Esophagus (tissue), 2 donors: ENCODE measurements at regions not wholly inside any gene's neighbourhood (a gene's known extent, or its start where the extent isn't known, plus 50 kb on each side); places are given as distances from the start of the nearest gene placed in this dataset.

ENCODE experiments used
- H3K27ac ChIP-seq, 2 donors: one replicate each; pipeline ENCODE4 v1.5.1; 2013; ENCODE audit warnings: low read depth in 2 of 2, mild to moderate bottlenecking in 2 of 2, inconsistent platforms in 1 of 2, low read length in 1 of 2, moderate library complexity in 1 of 2
- H3K27me3 ChIP-seq, 2 donors: one replicate each; pipeline ENCODE4 v1.6.1; 2013; ENCODE audit warnings: low read length in 2 of 2, control low read depth in 1 of 2, mild to moderate bottlenecking in 1 of 2; ENCODE audit not compliant: insufficient read depth in 2 of 2, control insufficient read depth in 1 of 2
- H3K36me3 ChIP-seq, 2 donors: one replicate each; pipeline ENCODE4 v1.6.1; 2013; ENCODE audit warnings: low read length in 1 of 2; ENCODE audit not compliant: control insufficient read depth in 2 of 2, insufficient read depth in 2 of 2
- H3K4me1 ChIP-seq, 2 donors: one replicate each; pipeline ENCODE4 v1.6.1; 2013; ENCODE audit warnings: low read length in 1 of 2; ENCODE audit not compliant: control insufficient read depth in 2 of 2, insufficient read depth in 2 of 2
- H3K4me3 ChIP-seq, 2 donors: one replicate each; pipeline ENCODE4 v1.5.1; 2013; ENCODE audit warnings: low read length in 2 of 2, mild to moderate bottlenecking in 2 of 2, low read depth in 1 of 2, moderate library complexity in 1 of 2
- H3K9me3 ChIP-seq, 2 donors: one replicate each; pipeline ENCODE4 v1.6.1; 2013; ENCODE audit warnings: mild to moderate bottlenecking in 2 of 2, low read depth in 1 of 2, low read length in 1 of 2, moderate library complexity in 1 of 2; ENCODE audit not compliant: control insufficient read depth in 2 of 2, insufficient read depth in 1 of 2
- WGBS, 2 donors: extraction: QIAGEN DNeasy Blood & Tissue Kit; methylation state at CpG; one replicate each; pipeline ENCODE4 v1.1.7; 2013; 5-methylcytosine and 5-hydroxymethylcytosine counted together
- donor health status: healthy with polysubstance abuse.
- donor health status: Bipolar disorder and iron deficiency.

DNA sequence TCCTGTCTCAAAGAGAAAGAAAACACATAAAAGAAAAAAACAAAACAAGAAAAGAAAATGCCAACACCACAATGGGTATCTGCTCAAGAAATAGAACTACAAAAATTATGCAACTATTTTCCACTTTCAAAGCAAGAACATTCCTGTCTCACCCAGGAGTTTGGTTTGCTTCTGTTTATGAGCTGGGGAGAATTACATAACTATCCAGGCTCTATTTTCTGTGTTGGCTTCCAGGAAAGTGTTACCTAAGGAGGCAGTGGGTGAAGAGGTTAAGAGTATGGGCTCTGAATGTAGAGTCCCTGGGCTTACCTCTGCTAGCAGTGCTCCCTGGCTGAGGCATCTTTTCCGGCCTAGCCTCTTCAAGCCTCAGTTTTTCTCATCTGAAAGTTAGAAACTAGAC lies 426.7 kb downstream of the MIAT start:
- Histone ChIP-seq H3K4me1 (no peaks in the 10 kb centered on the region), H3K4me3 (no peak overlapping the region), H3K27ac (no peak overlapping the region), H3K36me3 (no peaks in the 10 kb centered on the region), H3K9me3 (peaks cover 0 to 2% of the 10 kb centered on the region in 2 donors), H3K27me3 (no peaks in the 10 kb centered on the region)
- 84 to 95% methylated on average over 1 of the region's 1 CpG for WGBS, 2 donors

DNA sequence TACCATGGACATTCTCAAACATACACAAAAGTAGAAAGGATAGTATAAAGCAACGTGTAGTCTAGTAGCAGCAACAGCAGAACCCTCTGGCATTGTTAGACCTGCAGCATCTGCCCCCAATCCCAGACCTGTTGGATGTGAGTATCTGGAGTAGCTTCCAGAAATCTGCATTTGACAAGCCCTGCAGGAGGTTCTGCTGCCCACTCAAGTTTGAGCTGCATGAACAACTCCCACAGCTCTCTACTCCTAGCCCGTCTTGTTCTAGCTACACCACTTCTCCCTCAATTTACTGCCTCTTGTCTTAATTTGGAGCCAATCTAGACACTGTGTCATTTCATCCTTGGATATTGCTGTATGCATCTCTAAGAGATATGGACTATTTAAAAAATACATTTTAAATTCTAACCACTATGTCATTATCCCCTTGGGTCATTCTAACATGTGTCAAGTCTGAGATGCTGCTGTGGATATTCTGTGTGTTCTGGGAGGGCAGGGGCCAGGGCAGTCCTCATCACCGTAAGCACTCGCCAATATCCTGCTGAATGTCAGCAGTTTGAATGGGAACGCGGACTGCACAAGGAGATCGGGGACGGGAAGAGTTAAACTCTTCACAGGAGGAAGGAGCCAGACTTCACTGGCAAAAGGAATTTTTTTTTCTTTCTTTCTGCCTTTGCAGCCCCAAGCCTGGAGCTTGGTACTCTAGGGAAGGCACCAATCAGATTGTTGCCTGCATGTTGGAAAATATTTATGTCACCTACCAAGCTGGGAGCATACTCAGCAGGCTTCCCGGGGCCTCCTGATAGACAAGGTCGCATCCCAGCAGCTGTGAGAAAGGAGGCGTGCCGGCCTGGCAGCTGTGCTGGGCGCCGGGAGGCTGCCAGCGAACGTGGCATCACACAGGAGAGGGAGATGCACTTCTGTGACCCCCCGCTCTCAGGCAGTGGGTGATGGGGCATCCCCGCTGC lies 429.0 kb downstream of the MIAT start:
- no peaks in the 10 kb centered on the region for H3K4me1 ChIP-seq
- H3K27ac ChIP-seq: no peak overlapping the region
- no peaks in the 10 kb centered on the region for H3K27me3 ChIP-seq
- peaks cover 0 to 2% of the 10 kb centered on the region in 2 donors for H3K9me3 ChIP-seq
- 44 to 49% methylated on average over 18 of the region's 18 CpGs for WGBS, 2 donors
- H3K36me3 ChIP-seq: no peaks in the 10 kb centered on the region
- no peak overlapping the region for H3K4me3 ChIP-seq

DNA sequence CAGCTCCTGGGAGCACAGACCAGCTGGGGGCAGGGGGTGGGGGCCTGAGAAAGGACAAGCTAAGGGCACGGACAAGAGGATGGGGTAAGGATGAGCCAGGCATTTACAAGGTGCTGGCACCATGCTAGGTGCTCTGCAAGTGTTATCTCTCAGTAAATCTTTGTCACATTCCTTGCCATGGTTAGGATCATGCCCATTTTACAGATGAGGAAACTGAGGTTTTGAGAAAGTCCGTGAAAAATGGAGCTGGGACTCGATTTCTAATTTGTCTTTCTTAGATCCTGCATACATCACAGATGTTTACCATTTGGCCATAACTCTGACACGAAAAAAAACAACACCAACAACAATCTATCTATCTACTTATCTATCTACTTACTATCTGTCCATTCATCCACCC lies 429.7 kb downstream of the MIAT start:
- 76% methylated on average over 4 of the region's 4 CpGs for WGBS, 2 donors

DNA sequence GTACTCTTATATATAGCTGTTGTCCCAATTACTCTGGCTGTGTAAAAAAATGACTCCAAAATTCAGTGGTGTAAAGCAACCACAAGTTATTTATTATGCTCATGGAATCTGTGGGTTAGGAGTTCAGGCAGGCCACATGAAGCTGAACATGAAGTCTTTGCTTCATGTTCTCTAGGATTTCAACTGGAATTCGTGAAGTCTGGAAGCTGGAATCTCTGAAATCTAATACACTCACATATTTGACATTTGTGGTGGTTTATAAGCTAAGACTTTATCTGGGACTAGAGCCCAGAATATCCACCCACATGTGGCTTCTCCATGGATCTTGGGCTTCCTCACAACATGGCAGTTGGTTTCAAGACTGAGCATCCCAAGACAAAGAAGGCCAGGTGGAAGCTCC lies 430.6 kb downstream of the MIAT start:
- H3K9me3 ChIP-seq: peaks cover 0 to 2% of the 10 kb centered on the region in 2 donors
- H3K27me3 ChIP-seq: no peaks in the 10 kb centered on the region
- H3K36me3 ChIP-seq: no peaks in the 10 kb centered on the region
- H3K27ac ChIP-seq: no peak overlapping the region
- 0 to 9% methylated on average over 1 of the region's 1 CpG for WGBS, 2 donors
- no peak overlapping the region for H3K4me3 ChIP-seq
- no peaks in the 10 kb centered on the region for H3K4me1 ChIP-seq

More for the DNA sequence above, 429.7 kb downstream of the MIAT start:
- no peaks in the 10 kb centered on the region for H3K36me3 ChIP-seq
- H3K4me3 ChIP-seq: no peak overlapping the region
- no peaks in the 10 kb centered on the region for H3K27me3 ChIP-seq
- no peak overlapping the region for H3K27ac ChIP-seq
- peaks cover 0 to 2% of the 10 kb centered on the region in 2 donors for H3K9me3 ChIP-seq
- H3K4me1 ChIP-seq: no peaks in the 10 kb centered on the region

DNA sequence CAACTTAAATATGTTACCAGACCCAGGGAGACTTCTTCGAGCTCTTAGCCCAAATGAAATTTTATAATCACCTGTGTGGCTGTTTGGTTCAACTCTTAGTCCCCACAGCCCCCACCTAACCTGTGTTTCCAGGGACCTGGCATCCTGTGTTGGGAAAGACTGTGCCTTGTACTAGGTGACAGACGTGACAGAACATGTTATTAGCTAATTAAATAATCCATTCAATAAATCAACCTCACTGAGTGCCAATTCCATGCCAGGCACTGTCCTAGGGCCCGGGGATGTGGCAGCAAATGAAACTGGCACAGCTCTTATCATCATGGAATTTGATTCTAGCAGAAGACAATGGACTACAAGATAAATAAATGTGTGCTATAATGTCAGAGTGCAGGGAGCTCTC lies 431.9 kb downstream of the MIAT start:
- no peak overlapping the region for H3K27ac ChIP-seq
- 33 to 36% methylated on average over 3 of the region's 3 CpGs for WGBS, 2 donors
- peaks cover 0 to 5% of the 10 kb centered on the region in 2 donors for H3K9me3 ChIP-seq
- no peaks in the 10 kb centered on the region for H3K36me3 ChIP-seq
- H3K4me1 ChIP-seq: no peaks in the 10 kb centered on the region
- H3K4me3 ChIP-seq: no peak overlapping the region
- no peaks in the 10 kb centered on the region for H3K27me3 ChIP-seq

DNA sequence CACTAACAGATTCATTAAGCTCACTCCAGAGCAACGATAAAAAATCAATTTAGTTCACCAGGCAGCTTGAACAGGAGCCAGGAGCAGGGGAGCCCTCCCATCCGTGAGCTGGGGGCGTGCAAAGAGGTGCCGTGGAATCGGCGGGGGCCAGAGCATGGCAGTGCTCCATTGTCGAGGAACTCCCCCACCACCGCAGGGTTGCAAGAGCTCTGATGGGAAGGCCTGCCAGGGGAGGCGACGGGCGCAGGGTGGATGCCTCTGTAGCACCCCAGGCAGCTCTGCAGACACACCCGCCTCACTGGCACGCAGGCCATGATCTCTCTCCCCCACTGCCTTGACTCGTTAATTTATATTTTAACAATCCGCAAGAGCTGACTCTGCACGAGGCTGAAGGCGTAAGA lies 433.2 kb downstream of the MIAT start:
- Histone ChIP-seq H3K4me1 (no peaks in the 10 kb centered on the region), H3K36me3 (no peaks in the 10 kb centered on the region), H3K4me3 (no peak overlapping the region), H3K27ac (no peak overlapping the region), H3K9me3 (peaks cover 0 to 5% of the 10 kb centered on the region in 2 donors), H3K27me3 (no peaks in the 10 kb centered on the region)
- 77 to 80% methylated on average over 17 of the region's 17 CpGs for WGBS, 2 donors

DNA sequence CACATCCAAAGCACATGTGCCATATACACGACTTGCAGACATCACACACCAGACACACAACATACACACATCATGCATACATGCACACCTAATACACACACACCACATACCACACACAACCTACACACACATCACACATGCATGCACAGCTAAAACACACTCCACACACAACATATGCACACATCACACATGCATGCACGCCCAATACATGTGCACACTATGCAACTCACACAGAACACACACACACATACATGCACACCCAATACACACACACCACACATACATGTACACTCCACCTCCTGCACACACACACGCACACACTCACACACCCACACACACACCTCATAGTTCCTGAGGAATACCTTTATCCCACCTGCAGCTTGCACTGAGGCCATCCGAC lies 436.0 kb downstream of the MIAT start:
- no peaks in the 10 kb centered on the region for H3K36me3 ChIP-seq
- peaks cover 0 to 3% of the 10 kb centered on the region in 2 donors for H3K9me3 ChIP-seq
- 70 to 84% methylated on average over 4 of the region's 4 CpGs for WGBS, 2 donors
- H3K4me3 ChIP-seq: no peak overlapping the region
- H3K27ac ChIP-seq: no peak overlapping the region
- H3K4me1 ChIP-seq: peaks cover 0 to 2% of the 10 kb centered on the region in 2 donors
- H3K27me3 ChIP-seq: no peaks in the 10 kb centered on the region

DNA sequence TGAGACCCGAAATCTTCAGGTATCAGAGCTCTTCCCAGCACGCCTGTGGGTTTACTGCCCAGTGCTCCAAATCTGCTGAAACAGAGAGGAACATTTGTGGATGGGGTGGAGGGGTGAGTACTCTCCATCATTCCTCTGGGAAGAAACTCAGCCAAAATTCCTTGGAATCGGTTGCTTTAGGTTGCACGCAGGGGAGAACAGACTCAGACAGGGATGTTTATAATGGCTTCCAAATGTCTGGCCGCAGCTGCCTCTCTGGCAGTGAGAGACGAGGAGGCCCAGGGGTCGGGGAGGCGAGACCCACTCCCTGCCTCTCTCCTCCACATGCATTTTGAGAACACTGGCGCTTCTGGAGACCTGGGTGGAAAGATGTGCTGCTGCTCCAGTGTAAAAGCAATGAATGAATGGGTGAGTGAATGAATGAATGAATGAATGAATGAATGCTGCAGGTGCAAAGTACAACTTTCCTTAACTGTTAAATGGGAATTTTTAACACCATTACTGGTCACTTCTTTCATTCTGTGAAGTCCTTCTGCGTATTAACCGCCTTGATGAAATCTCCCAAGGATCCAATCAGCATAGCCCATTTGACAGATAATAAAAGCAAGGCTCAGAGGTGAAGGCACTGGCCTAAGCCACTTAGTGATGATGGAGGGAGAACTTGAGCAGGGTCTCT lies 437.4 kb downstream of the MIAT start:
- Histone ChIP-seq H3K4me1 (peaks cover 0 to 2% of the 10 kb centered on the region in 2 donors), H3K27me3 (no peaks in the 10 kb centered on the region)
- 65 to 67% methylated on average over 11 of the region's 11 CpGs for WGBS, 2 donors

DNA sequence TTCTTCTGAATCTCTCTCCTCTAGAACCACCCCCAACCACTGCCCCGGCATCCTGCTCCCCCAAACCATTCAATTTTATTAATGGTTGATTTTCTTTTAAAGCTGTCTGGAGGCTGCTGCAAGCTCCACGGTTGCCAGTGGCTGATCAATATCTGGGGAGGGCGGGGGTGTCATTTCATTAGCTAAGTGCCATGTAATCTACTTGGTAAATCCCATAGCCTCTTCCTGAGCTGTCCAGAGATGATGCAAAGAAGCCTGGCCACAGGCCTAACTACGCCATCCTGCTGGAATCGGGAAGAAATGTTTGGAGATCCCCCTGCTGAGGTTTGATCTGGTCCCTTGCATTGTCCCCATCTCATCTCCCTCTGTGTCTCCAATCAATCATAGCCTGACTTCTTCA lies 440.1 kb downstream of the MIAT start:
- peaks cover 0 to 2% of the 10 kb centered on the region in 2 donors for H3K27me3 ChIP-seq
- H3K9me3 ChIP-seq: peaks cover 0 to 3% of the 10 kb centered on the region in 2 donors
- no peaks in the 10 kb centered on the region for H3K36me3 ChIP-seq
- no peak overlapping the region for H3K4me3 ChIP-seq
- WGBS, 2 donors: 64 to 76% methylated on average over 5 of the region's 5 CpGs
- H3K4me1 ChIP-seq: peaks cover 0 to 2% of the 10 kb centered on the region in 2 donors
- H3K27ac ChIP-seq: no peak overlapping the region

More for the DNA sequence above, 437.4 kb downstream of the MIAT start:
- no peaks in the 10 kb centered on the region for H3K36me3 ChIP-seq
- no peak overlapping the region for H3K4me3 ChIP-seq
- H3K9me3 ChIP-seq: peaks cover 0 to 3% of the 10 kb centered on the region in 2 donors
- H3K27ac ChIP-seq: no peak overlapping the region
